Keratinocyte (primary cell): ENCODE measurements at regions not wholly inside any gene's neighbourhood (a gene's known extent, or its start where the extent isn't known, plus 50 kb on each side); places are given as distances from the start of the nearest gene placed in this dataset.

Experiments used
- DNase-seq: peaks from one replicate; pipeline ENCODE4 v3.0.0-alpha.2; 2011; ENCODE audit warnings: low read depth, missing footprints, low spot score
- FAIRE-seq: peaks from 2 replicates; lab custom pipeline; 2011; peaks lifted over from hg19 to GRCh38; lab: Jason Lieb, UNC
- H2AFZ ChIP-seq: 2 replicates; pipeline ENCODE4 v1.6.0; 2012; ENCODE audit warnings: low read length, control low read depth, inconsistent platforms; ENCODE audit not compliant: control insufficient read depth
- H3K27ac ChIP-seq: 2 replicates; pipeline ENCODE4 v1.5.1; 2011; ENCODE audit warnings: low read length; ENCODE audit not compliant: control insufficient read depth, insufficient read depth
- H3K27me3 ChIP-seq: 3 replicates; pipeline ENCODE4 v1.6.0; 2011; ENCODE audit warnings: low read length; ENCODE audit not compliant: control insufficient read depth, insufficient read depth; ENCODE audit errors: extremely low read depth
- H3K36me3 ChIP-seq, 2 experiments: 2 replicates in 1 of 2; 3 replicates in 1 of 2; pipeline ENCODE4 v1.5.1; 2011; ENCODE audit warnings: low read length in 2 of 2, mild to moderate bottlenecking in 1 of 2; ENCODE audit not compliant: control insufficient read depth in 2 of 2, insufficient read depth in 2 of 2; ENCODE audit errors: extremely low read depth in 1 of 2
- H3K4me1 ChIP-seq: 3 replicates; pipeline ENCODE4 v1.5.1; 2011; ENCODE audit warnings: low read length; ENCODE audit not compliant: control insufficient read depth, insufficient read depth; ENCODE audit errors: extremely low read depth
- H3K4me2 ChIP-seq: 3 replicates; pipeline ENCODE4 v1.6.0; 2011; ENCODE audit warnings: low read depth, low read length; ENCODE audit not compliant: control insufficient read depth, insufficient read depth; ENCODE audit errors: extremely low read depth
- H3K4me3 ChIP-seq, 3 experiments: fragments of 200-600 bp in 1 of 3; sonication (generic) in 1 of 3; 2 replicates in 2 of 3; 3 replicates in 1 of 3; pipeline ENCODE4 v1.5.1; 2011 to 2016; ENCODE audit warnings: low read length in 3 of 3, mild to moderate bottlenecking in 3 of 3, control low read depth in 2 of 3, inconsistent platforms in 1 of 3, low read depth in 1 of 3, mixed read lengths in 1 of 3, mixed run types in 1 of 3, moderate library complexity in 1 of 3; ENCODE audit not compliant: control insufficient read depth in 2 of 3, insufficient read depth in 2 of 3; ENCODE audit errors: extremely low read depth in 1 of 3
- H3K79me2 ChIP-seq: 2 replicates; pipeline ENCODE4 v1.6.0; 2012; ENCODE audit warnings: low read length; ENCODE audit not compliant: control insufficient read depth, insufficient read depth
- H3K9ac ChIP-seq: 3 replicates; pipeline ENCODE4 v1.6.0; 2011; ENCODE audit warnings: low read length; ENCODE audit not compliant: control insufficient read depth, insufficient read depth; ENCODE audit errors: extremely low read depth
- H3K9me1 ChIP-seq: 3 replicates; pipeline ENCODE4 v1.6.0; 2011; ENCODE audit warnings: low read length; ENCODE audit not compliant: control insufficient read depth, insufficient read depth; ENCODE audit errors: extremely low read depth
- H3K9me3 ChIP-seq: 2 replicates; pipeline ENCODE4 v1.5.1; 2012; ENCODE audit warnings: low read depth, low read length; ENCODE audit not compliant: control insufficient read depth
- H4K20me1 ChIP-seq: 3 replicates; pipeline ENCODE4 v1.6.0; 2011; ENCODE audit warnings: low read length; ENCODE audit not compliant: control insufficient read depth, insufficient read depth; ENCODE audit errors: extremely low read depth
- CTCF ChIP-seq, 3 experiments: IDR thresholded peaks in 1 of 3; conservative IDR thresholded peaks in 1 of 3; optimal IDR thresholded peaks in 1 of 3; 2 replicates in 2 of 3; 3 replicates in 1 of 3; pipeline versions ENCODE3 to v1.5.1; 2011; ENCODE audit warnings: low read length in 3 of 3, mild to moderate bottlenecking in 3 of 3, moderate library complexity in 2 of 3, control low read depth in 1 of 3, inconsistent platforms in 1 of 3; ENCODE audit not compliant: insufficient read depth in 2 of 3; ENCODE audit errors: extremely low read depth in 1 of 3
- EZH2 ChIP-seq: IDR thresholded peaks from one replicate; pipeline ENCODE4 v1.6.1; 2012; ENCODE audit warnings: inconsistent platforms, mild to moderate bottlenecking, low read length, moderate library complexity
- dilution Hi-C: fragments of 300-500 bp; cut with MboI; formaldehyde crosslinking; loops from one replicate; pipeline ENCODE4 v1.7.0; 2020; ENCODE audit warnings: low sequenced_read_pairs; ENCODE audit not compliant: extremely low pct_ligation_motif_present

- no peak overlapping the region for H3K27ac ChIP-seq
Measured at GRCh38 chr12:13376610-13377373, 180.3 kb downstream of the EMP1 start.

GRCh38 chr12:13375583-13376345 lies 179.2 kb downstream of the EMP1 start:
- Histone ChIP-seq H3K79me2 (no peaks in the 10 kb centered on the region), H3K9ac (no peak overlapping the region), H3K27ac (no peak overlapping the region), H3K36me3 (no peaks in the 10 kb centered on the region), H4K20me1 (no peaks in the 10 kb centered on the region), H2AFZ (no peak overlapping the region), H3K4me3 (no peak overlapping the region), H3K27me3 (peaks cover 5% of the 10 kb centered on the region), H3K4me2 (no peak overlapping the region), H3K4me1 (no peaks in the 10 kb centered on the region), H3K9me3 (no peaks in the 10 kb centered on the region), H3K9me1 (no peaks in the 10 kb centered on the region)
- TF ChIP-seq EZH2 (no peak), CTCF (optimal IDR thresholded peaks at IDR 0.05 in 1 of 3, IDR thresholded peaks at IDR 0.05 in 1 of 3, conservative IDR thresholded peaks at IDR 0.05 in 1 of 3; ENCODE audit: extremely low read depth in 1 of 3, insufficient read depth in 2 of 3, low read length in 3 of 3) (no peak)
- dilution Hi-C loops, result no loop called here
- FAIRE-seq, result no peak
- no peak for DNase-seq

More at GRCh38 chr12:13376610-13377373, 180.3 kb downstream of the EMP1 start:
- no peak overlapping the region for H2AFZ ChIP-seq
- DNase-seq, result no peak
- no peak overlapping the region for H3K4me3 ChIP-seq
- H3K36me3 ChIP-seq, result no peaks in the 10 kb centered on the region
- H4K20me1 ChIP-seq, result no peaks in the 10 kb centered on the region
- H3K4me1 ChIP-seq, result no peaks in the 10 kb centered on the region
- TF ChIP-seq EZH2, result no peak
- TF ChIP-seq CTCF (optimal IDR thresholded peaks at IDR 0.05 in 1 of 3, IDR thresholded peaks at IDR 0.05 in 1 of 3, conservative IDR thresholded peaks at IDR 0.05 in 1 of 3; ENCODE audit: extremely low read depth in 1 of 3, insufficient read depth in 2 of 3, low read length in 3 of 3), result no peak
- FAIRE-seq, result no peak
- dilution Hi-C loops, result no loop called here
- no peaks in the 10 kb centered on the region for H3K9me1 ChIP-seq
- no peak overlapping the region for H3K4me2 ChIP-seq
- H3K27me3 ChIP-seq, result peaks cover under 1% of the 10 kb centered on the region
- no peak overlapping the region for H3K9ac ChIP-seq
- no peaks in the 10 kb centered on the region for H3K9me3 ChIP-seq
- no peaks in the 10 kb centered on the region for H3K79me2 ChIP-seq
